Trophoblast cell (in vitro differentiated cells and primary cell): ENCODE measurements at regions not wholly inside any gene's neighbourhood (a gene's known extent, or its start where the extent isn't known, plus 50 kb on each side); places are given as distances from the start of the nearest gene placed in this dataset.

Source experiments
- DNase-seq, 2 donors: peaks; one replicate each; pipeline ENCODE4 v3.0.0-alpha.2; 2016
- H2AFZ ChIP-seq: 2 replicates; pipeline ENCODE4 v1.6.1; 2013; ENCODE audit warnings: low read length, moderate library complexity, mild to moderate bottlenecking; ENCODE audit not compliant: insufficient read depth, poor library complexity
- H2AK5ac ChIP-seq: 2 replicates; pipeline ENCODE4 v1.6.1; 2013; ENCODE audit warnings: mild to moderate bottlenecking, low read length
- H2BK120ac ChIP-seq: 2 replicates; pipeline ENCODE4 v1.6.1; 2013; ENCODE audit warnings: low read length, mild to moderate bottlenecking, moderate library complexity; ENCODE audit not compliant: insufficient read depth, poor library complexity
- H2BK12ac ChIP-seq: 2 replicates; pipeline ENCODE4 v1.6.1; 2013; ENCODE audit warnings: mild to moderate bottlenecking, low read length, moderate library complexity
- H2BK5ac ChIP-seq: 2 replicates; pipeline ENCODE4 v1.6.1; 2013; ENCODE audit warnings: low read length, low read depth, moderate library complexity, mild to moderate bottlenecking; ENCODE audit not compliant: poor library complexity
- H3K14ac ChIP-seq: 2 replicates; pipeline ENCODE4 v1.6.1; 2013; ENCODE audit warnings: mild to moderate bottlenecking, low read length
- H3K18ac ChIP-seq: 2 replicates; pipeline ENCODE4 v1.6.1; 2013; ENCODE audit warnings: mild to moderate bottlenecking, low read length
- H3K23ac ChIP-seq: 2 replicates; pipeline ENCODE4 v1.6.1; 2013; ENCODE audit warnings: low read length
- H3K27ac ChIP-seq: 2 replicates; pipeline ENCODE4 v1.5.1; 2013; ENCODE audit warnings: low read depth, mild to moderate bottlenecking, inconsistent platforms, low read length, moderate library complexity
- H3K27me3 ChIP-seq: 2 replicates; pipeline ENCODE4 v1.6.1; 2013; ENCODE audit warnings: inconsistent platforms, mild to moderate bottlenecking, low read length, moderate library complexity; ENCODE audit not compliant: insufficient read depth
- H3K36me3 ChIP-seq, 2 experiments: 1 replicate in 1 of 2; 2 replicates in 1 of 2; pipeline ENCODE4 v1.6.1; 2013; ENCODE audit warnings: low read length in 2 of 2, mild to moderate bottlenecking in 2 of 2, moderate library complexity in 1 of 2; ENCODE audit not compliant: insufficient read depth in 2 of 2, control insufficient read depth in 1 of 2
- H3K4ac ChIP-seq: 2 replicates; pipeline ENCODE4 v1.6.1; 2013; ENCODE audit warnings: low read depth, mild to moderate bottlenecking, low read length, moderate library complexity
- H3K4me1 ChIP-seq, 2 experiments: 1 replicate in 1 of 2; 2 replicates in 1 of 2; pipeline ENCODE4 v1.6.1; 2013; ENCODE audit warnings: low read length in 2 of 2, mild to moderate bottlenecking in 2 of 2, moderate library complexity in 1 of 2; ENCODE audit not compliant: insufficient read depth in 2 of 2, control insufficient read depth in 1 of 2
- H3K4me2 ChIP-seq: 2 replicates; pipeline ENCODE4 v1.6.1; 2013; ENCODE audit warnings: inconsistent platforms, mild to moderate bottlenecking, low read length, moderate library complexity
- H3K4me3 ChIP-seq: 2 replicates; pipeline ENCODE4 v1.5.1; 2013; ENCODE audit warnings: mild to moderate bottlenecking, low read depth, low read length, inconsistent platforms
- H3K79me1 ChIP-seq: one replicate; pipeline ENCODE4 v1.6.1; 2013; ENCODE audit warnings: low read length
- H3K79me2 ChIP-seq: 2 replicates; pipeline ENCODE4 v1.6.1; 2013; ENCODE audit warnings: low read length, mild to moderate bottlenecking; ENCODE audit not compliant: control insufficient read depth, insufficient read depth, poor library complexity
- H3K9ac ChIP-seq: 2 replicates; pipeline ENCODE4 v1.6.1; 2013; ENCODE audit warnings: mild to moderate bottlenecking, low read length
- H3K9me3 ChIP-seq: 2 replicates; pipeline ENCODE4 v1.6.1; 2013; ENCODE audit warnings: low read depth, mild to moderate bottlenecking, control low read depth, inconsistent platforms, low read length; ENCODE audit not compliant: insufficient read depth
- H4K12ac ChIP-seq: 2 replicates; pipeline ENCODE4 v1.6.1; 2013; ENCODE audit warnings: low read depth, mild to moderate bottlenecking, low read length, moderate library complexity
- H4K8ac ChIP-seq: 2 replicates; pipeline ENCODE4 v1.6.1; 2013; ENCODE audit warnings: low read depth, mild to moderate bottlenecking, low read length, moderate library complexity
- H4K91ac ChIP-seq: one replicate; pipeline ENCODE4 v1.6.1; 2013; ENCODE audit warnings: low read depth, mild to moderate bottlenecking, low read length, moderate library complexity
- WGBS: extraction: QIAGEN DNeasy Blood & Tissue Kit; methylation state at CpG from one replicate; pipeline ENCODE4 v1.1.7; 2013; ENCODE audit warnings: missing lambda C conversion rate; ENCODE audit not compliant: insufficient read length, insufficient coverage; ENCODE audit errors: extremely low coverage; 5-methylcytosine and 5-hydroxymethylcytosine counted together

DNA sequence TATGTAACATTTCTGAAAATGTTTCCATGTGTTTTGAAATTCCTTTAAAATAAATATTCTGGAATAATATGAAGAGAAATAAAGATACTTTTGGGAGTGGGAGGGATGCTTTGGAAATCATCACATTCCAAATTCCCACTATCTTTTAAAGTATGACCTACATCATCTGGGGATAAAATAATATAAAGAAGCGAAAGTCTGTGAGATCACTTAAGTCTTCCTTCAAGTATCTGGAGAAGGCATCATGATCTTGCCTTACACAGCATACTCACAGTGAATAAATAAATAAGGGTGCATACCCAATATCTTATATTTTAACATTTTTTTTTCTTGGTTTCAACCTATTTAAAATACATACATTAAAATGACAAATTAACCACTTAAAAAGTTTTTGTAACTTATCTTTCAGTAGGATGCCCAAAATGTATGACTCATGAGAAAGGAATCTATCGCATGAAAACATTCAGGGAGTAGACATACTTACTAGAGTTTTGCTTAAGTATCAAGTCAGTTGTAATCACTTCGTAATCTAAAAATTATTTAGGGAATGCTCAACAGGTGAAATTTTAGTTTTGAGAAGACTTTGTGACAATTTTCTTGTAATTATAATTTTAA, 248.3 kb upstream of the COL3A1 start:
- Histone ChIP-seq H2BK120ac (no peak overlapping the region), H2AFZ (no peak overlapping the region), H3K79me1 (no peaks in the 10 kb centered on the region), H3K18ac (no peak overlapping the region), H3K4me2 (no peak overlapping the region), H3K4me3 (no peak overlapping the region), H4K8ac (no peak overlapping the region), H3K4me1 (no peaks in the 10 kb centered on the region), H2BK5ac (no peak overlapping the region), H3K9ac (no peak overlapping the region), H3K4ac (no peak overlapping the region), H4K91ac (no peak overlapping the region), H3K9me3 (no peaks in the 10 kb centered on the region), H2BK12ac (no peak overlapping the region), H4K12ac (no peak overlapping the region), H3K79me2 (no peaks in the 10 kb centered on the region), H3K27me3 (no peaks in the 10 kb centered on the region), H3K14ac (no peak overlapping the region), H3K23ac (no peak overlapping the region), H3K27ac (no peak overlapping the region), H3K36me3 (no peaks in the 10 kb centered on the region), H2AK5ac (no peak overlapping the region)
- WGBS, result no CpG with 5 or more reads among the region's 3 CpGs
- peak in 1 of 2 donors; percentile 70 for DNase-seq

DNA sequence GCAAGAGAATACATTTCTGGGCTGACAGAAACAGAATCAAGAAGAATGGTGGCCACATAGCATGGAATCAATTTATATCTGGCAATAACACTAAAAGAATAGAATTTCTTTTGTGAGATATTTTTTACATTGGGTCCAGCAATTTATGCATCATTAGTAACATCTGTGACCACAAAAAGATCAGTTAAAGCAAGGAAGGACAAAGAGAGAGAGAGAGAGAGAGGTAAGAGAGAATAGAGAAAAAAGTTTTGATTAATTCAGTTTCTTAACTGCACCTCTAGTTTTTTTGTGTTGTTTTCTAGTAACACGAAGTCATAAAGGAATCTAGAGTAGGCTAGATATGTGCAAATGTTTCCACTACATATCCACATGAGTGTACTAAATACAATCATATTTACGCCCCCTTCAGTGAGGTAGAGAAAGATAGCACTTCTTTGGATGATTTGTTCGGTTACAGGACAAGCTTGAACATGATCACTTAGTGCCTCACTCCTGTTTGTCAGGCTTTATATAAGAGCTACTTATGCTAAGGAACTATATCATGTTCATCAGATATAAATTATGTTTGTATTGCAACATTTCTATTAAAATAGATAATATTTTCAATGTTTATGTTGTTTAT, 247.4 kb upstream of the COL3A1 start:
- Histone ChIP-seq H3K9me3 (no peaks in the 10 kb centered on the region), H2BK12ac (no peak overlapping the region), H3K9ac (no peak overlapping the region), H3K4me3 (no peak overlapping the region), H2BK5ac (no peak overlapping the region), H3K27ac (no peak overlapping the region), H3K79me2 (no peaks in the 10 kb centered on the region), H3K27me3 (no peaks in the 10 kb centered on the region), H3K36me3 (no peaks in the 10 kb centered on the region), H3K14ac (no peak overlapping the region), H2BK120ac (no peak overlapping the region), H4K12ac (no peak overlapping the region), H3K79me1 (no peaks in the 10 kb centered on the region), H2AFZ (no peak overlapping the region), H4K91ac (no peak overlapping the region), H3K23ac (no peak overlapping the region), H2AK5ac (no peak overlapping the region), H3K18ac (no peak overlapping the region), H3K4ac (no peak overlapping the region), H3K4me1 (no peaks in the 10 kb centered on the region), H3K4me2 (no peak overlapping the region), H4K8ac (no peak overlapping the region)
- no peak for DNase-seq
- WGBS, result no CpG with 5 or more reads among the region's 3 CpGs

DNA sequence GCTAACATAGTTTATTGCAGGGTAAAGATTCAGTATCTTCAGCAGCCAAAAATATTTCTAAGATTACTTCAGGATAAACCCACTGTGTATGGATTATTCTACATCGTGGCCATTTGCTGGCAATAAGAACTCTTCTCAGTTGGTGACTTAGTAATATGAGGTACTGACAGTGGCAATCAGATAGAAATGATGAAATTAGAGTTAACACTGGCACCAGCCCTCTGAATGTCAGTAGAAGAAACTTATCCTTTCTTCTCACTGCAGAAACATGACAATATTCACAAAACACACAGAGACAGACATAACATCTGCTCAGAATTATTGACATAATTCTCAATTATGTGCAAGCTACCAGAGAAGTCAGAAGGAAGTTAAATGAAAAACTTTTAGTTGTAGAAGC, 246.3 kb upstream of the COL3A1 start:
- no peak overlapping the region for H3K27ac ChIP-seq
- H3K79me2 ChIP-seq, result no peaks in the 10 kb centered on the region
- no peak overlapping the region for H2AFZ ChIP-seq
- H3K14ac ChIP-seq, result no peak overlapping the region
- H3K4ac ChIP-seq, result no peak overlapping the region
- H3K9me3 ChIP-seq, result no peaks in the 10 kb centered on the region
- H2BK5ac ChIP-seq, result no peak overlapping the region
- H3K79me1 ChIP-seq, result no peaks in the 10 kb centered on the region
- no peak for DNase-seq
- no peak overlapping the region for H2BK120ac ChIP-seq
- H3K9ac ChIP-seq, result no peak overlapping the region
- H3K27me3 ChIP-seq, result no peaks in the 10 kb centered on the region
- no peak overlapping the region for H4K12ac ChIP-seq
- no peak overlapping the region for H2BK12ac ChIP-seq
- H2AK5ac ChIP-seq, result no peak overlapping the region
- H3K4me1 ChIP-seq, result no peaks in the 10 kb centered on the region
- H4K8ac ChIP-seq, result no peak overlapping the region
- H3K18ac ChIP-seq, result no peak overlapping the region
- no peaks in the 10 kb centered on the region for H3K36me3 ChIP-seq
- H3K4me3 ChIP-seq, result no peak overlapping the region
- no CpG with 5 or more reads among the region's 1 CpG for WGBS
- H4K91ac ChIP-seq, result no peak overlapping the region
- no peak overlapping the region for H3K4me2 ChIP-seq
- no peak overlapping the region for H3K23ac ChIP-seq

DNA sequence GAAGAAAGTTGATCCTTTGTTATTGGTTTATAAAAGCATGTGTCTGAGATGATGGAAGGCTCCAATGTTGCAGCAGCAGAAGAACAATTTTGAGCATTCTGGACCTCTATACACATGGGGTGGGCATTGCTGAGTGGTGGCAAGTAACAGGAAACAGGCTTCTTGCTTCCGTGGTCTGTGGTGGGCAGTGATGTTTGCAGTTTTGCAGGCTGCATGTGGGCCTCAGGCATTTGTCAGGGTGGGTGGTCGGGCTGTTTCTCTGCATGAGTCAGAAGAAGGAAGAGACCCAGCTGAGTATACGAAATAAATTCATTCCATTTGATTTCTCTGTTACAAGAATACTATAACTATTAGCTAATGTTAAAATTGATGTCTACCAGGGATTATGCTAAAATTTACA, 239.5 kb upstream of the COL3A1 start:
- Histone ChIP-seq H2BK120ac (no peak overlapping the region), H2AK5ac (no peak overlapping the region), H2AFZ (no peak overlapping the region), H3K79me1 (no peaks in the 10 kb centered on the region), H4K12ac (no peak overlapping the region), H3K36me3 (no peaks in the 10 kb centered on the region), H3K9me3 (no peaks in the 10 kb centered on the region), H3K4me3 (no peak overlapping the region), H4K8ac (no peak overlapping the region), H2BK12ac (no peak overlapping the region), H3K4ac (no peak overlapping the region), H3K4me1 (peaks cover 0 to 2% of the 10 kb centered on the region in 2 experiments), H4K91ac (no peak overlapping the region), H3K27me3 (no peaks in the 10 kb centered on the region), H3K18ac (no peak overlapping the region), H3K4me2 (no peak overlapping the region), H2BK5ac (no peak overlapping the region), H3K79me2 (no peaks in the 10 kb centered on the region), H3K9ac (no peak overlapping the region), H3K14ac (no peak overlapping the region), H3K23ac (no peak overlapping the region), H3K27ac (no peak overlapping the region)
- DNase-seq, result no peak
- WGBS, result no CpG with 5 or more reads among the region's 3 CpGs
